Heart left ventricle (tissue), 13 donors: ENCODE measurements at regions not wholly inside any gene's neighbourhood (a gene's known extent, or its start where the extent isn't known, plus 50 kb on each side); places are given as distances from the start of the nearest gene placed in this dataset.

Experiments used
- POLR2A ChIP-seq, 2 donors: fragments of 450-650 bp; IDR thresholded peaks; one replicate each; pipeline ENCODE4 v1.6.1; 2017; ENCODE audit warnings: antibody characterized with exemption in 2 of 2, mild to moderate bottlenecking in 2 of 2, moderate library complexity in 2 of 2
- TF ChIP-seq, protein P1 (sequence below), 12 donors: fragments of 200-600 bp; sonication (generic) in 4 of 12; IDR thresholded peaks; one replicate each; pipeline versions ENCODE4 v1.5.0 to v1.8.0; 2018 to 2022; ENCODE audit warnings: antibody characterized with exemption in 12 of 12, mild to moderate bottlenecking in 5 of 12
- donor health status: ischemic (EF 13 %, LVEDD 7.1; RV severe dilation, severe dysfunction).
- donor health status: DM: no; HTN: yes; CAD: no.
- donor health status: DM: no; HTN: no; CAD: no.
- donor health status: ischemic (EF 25% LVEDD 6.9; RV normal size, moderate dysfunction).
- donor health status: ischemic (EF 25% LVEDD 5.7; RV mildly dilated, moderate dysfunction).
- donor health status: ischemic (EF 35%, LVEDD 5.7; RV mildly dilated, moderate dysfunction).
- donor health status: nonischemic (EF 11% LVEDD 7.7; RV severe dilation, severe dysfunction).
- donor health status: DM: yes; HTN: yes; CAD: no.
- donor health status: PGD.
- donor health status: ischemic (EF 29% LVEDD 5.4; RV normal size, mild dysfunction).
- donor health status: nonischemic (EF 23%, LVEDD 6.1; RV moderate dilation, normal function).

DNA sequence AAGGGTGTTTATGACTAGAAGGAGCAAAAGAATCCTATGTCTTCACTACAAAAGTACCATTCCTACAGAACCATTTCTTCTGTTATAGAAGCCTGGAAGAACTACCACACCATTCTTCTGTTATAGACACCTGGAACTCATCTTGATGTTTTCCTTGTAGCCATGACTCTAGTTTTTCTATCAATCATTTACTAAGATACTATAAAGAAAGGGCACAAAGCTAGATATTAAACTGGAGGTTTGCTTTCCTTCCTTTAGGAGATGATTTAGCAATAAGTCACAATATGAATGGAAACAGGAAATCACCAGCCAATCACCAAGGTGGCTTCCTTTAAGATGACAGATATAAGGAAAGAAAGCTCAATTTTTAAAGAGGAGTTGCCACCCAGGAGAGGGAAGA is 100.3 kb upstream of the NEUROD1 start:
- no peak for TF ChIP-seq POLR2A (IDR thresholded peaks at IDR 0.05)
- TF ChIP-seq, protein P1, sequence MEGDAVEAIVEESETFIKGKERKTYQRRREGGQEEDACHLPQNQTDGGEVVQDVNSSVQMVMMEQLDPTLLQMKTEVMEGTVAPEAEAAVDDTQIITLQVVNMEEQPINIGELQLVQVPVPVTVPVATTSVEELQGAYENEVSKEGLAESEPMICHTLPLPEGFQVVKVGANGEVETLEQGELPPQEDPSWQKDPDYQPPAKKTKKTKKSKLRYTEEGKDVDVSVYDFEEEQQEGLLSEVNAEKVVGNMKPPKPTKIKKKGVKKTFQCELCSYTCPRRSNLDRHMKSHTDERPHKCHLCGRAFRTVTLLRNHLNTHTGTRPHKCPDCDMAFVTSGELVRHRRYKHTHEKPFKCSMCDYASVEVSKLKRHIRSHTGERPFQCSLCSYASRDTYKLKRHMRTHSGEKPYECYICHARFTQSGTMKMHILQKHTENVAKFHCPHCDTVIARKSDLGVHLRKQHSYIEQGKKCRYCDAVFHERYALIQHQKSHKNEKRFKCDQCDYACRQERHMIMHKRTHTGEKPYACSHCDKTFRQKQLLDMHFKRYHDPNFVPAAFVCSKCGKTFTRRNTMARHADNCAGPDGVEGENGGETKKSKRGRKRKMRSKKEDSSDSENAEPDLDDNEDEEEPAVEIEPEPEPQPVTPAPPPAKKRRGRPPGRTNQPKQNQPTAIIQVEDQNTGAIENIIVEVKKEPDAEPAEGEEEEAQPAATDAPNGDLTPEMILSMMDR (IDR thresholded peaks at IDR 0.05) = no peak
